ENCODE measurements at regions not wholly inside any gene's neighbourhood (a gene's known extent, or its start where the extent isn't known, plus 50 kb on each side); places are given as distances from the start of the nearest gene placed in this dataset.

GRCh38 chr15:100829457-100829856, 50.2 kb upstream of the ALDH1A3 start:
- in situ Hi-C loops (cut with MboI; ENCODE audit: low pct_unique_long_range_greater_than_20kb, low sequenced_read_pairs, unreplicated experiment), result no loop called here
- TF ChIP-seq, protein P1, sequence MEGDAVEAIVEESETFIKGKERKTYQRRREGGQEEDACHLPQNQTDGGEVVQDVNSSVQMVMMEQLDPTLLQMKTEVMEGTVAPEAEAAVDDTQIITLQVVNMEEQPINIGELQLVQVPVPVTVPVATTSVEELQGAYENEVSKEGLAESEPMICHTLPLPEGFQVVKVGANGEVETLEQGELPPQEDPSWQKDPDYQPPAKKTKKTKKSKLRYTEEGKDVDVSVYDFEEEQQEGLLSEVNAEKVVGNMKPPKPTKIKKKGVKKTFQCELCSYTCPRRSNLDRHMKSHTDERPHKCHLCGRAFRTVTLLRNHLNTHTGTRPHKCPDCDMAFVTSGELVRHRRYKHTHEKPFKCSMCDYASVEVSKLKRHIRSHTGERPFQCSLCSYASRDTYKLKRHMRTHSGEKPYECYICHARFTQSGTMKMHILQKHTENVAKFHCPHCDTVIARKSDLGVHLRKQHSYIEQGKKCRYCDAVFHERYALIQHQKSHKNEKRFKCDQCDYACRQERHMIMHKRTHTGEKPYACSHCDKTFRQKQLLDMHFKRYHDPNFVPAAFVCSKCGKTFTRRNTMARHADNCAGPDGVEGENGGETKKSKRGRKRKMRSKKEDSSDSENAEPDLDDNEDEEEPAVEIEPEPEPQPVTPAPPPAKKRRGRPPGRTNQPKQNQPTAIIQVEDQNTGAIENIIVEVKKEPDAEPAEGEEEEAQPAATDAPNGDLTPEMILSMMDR (IDR thresholded peaks at IDR 0.05; ENCODE audit: extremely low read depth, insufficient read depth, missing control alignments), result no peak
- DNase-seq (ENCODE audit: low spot score), result no peak
